ENCODE measurements at regions not wholly inside any gene's neighbourhood (a gene's known extent, or its start where the extent isn't known, plus 50 kb on each side); places are given as distances from the start of the nearest gene placed in this dataset.
"Not testable (repeated sequence)": the region's sequence is repeated elsewhere in the genome, so short reads cannot be mapped to it uniquely, and the experiment has no call there.

DNA sequence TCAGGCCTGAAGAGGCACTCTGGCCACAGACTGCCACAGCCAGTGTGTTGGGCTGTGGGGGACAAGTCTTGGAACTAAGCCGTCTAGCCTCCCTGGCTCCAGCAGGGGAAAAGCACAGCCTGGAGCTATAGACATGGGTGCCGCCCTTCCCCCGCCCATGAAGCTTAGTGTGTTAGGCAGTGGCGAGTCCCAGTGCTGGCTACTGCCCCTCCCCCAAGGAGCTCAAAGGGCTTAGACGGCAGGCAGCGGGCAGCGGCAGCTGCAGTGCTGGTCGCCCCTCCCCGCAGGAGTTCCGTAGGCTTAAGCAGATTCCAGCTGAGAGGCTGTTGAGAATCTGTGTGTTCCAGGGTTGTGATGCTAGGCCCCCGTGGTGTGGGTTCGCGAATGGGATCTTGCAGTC, 135.8 kb upstream of the RORA start:
- no peak overlapping the region for H3K27ac ChIP-seq
- H3K4me1 ChIP-seq = no peaks in the 10 kb centered on the region
- H3K9me3 ChIP-seq = peaks cover 0 to 3% (median 0%) of the 10 kb centered on the region in 4 donors
- H3K27me3 ChIP-seq = no peaks in the 10 kb centered on the region
- no peak overlapping the region for H3K4me3 ChIP-seq
- no peak for TF ChIP-seq POLR2A (IDR thresholded peaks at IDR 0.05)
- TF ChIP-seq POLR2AphosphoS5 (IDR thresholded peaks at IDR 0.05) = no peak
- TF ChIP-seq, protein P1, sequence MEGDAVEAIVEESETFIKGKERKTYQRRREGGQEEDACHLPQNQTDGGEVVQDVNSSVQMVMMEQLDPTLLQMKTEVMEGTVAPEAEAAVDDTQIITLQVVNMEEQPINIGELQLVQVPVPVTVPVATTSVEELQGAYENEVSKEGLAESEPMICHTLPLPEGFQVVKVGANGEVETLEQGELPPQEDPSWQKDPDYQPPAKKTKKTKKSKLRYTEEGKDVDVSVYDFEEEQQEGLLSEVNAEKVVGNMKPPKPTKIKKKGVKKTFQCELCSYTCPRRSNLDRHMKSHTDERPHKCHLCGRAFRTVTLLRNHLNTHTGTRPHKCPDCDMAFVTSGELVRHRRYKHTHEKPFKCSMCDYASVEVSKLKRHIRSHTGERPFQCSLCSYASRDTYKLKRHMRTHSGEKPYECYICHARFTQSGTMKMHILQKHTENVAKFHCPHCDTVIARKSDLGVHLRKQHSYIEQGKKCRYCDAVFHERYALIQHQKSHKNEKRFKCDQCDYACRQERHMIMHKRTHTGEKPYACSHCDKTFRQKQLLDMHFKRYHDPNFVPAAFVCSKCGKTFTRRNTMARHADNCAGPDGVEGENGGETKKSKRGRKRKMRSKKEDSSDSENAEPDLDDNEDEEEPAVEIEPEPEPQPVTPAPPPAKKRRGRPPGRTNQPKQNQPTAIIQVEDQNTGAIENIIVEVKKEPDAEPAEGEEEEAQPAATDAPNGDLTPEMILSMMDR (IDR thresholded peaks at IDR 0.05) = no peak
- no peak for TF ChIP-seq EP300 (IDR thresholded peaks at IDR 0.05)
- DNase-seq = no peak
- H3K36me3 ChIP-seq = no peaks in the 10 kb centered on the region
- intact Hi-C loops (cut with DNase I) = no loop called here
- WGBS, 2 donors = 38 to 59% methylated on average over 13 of the region's 13 CpGs

DNA sequence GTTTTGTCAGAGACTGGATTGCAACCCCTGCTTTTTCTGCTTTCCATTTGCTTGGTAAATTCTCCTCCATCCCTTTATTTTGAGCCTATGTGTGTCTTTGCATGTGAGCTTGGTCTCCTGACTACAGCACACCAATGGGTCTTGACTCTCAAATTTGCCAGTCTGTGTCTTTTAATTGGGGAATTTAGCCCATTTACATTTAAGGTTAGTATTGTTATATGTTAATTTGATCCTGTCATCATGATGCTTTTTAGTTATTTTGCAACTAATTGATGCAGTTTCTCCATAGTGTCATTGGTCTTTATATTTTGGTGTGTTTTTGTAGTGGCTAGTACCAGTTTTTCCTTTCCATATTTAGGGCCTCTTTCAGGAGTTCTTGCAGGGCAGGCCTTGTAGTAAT, 133.8 kb upstream of the RORA start:
- H3K27ac ChIP-seq; H3K4me3 ChIP-seq; DNase-seq; H3K36me3 ChIP-seq; H3K4me1 ChIP-seq; intact Hi-C loops (cut with DNase I); H3K9me3 ChIP-seq; H3K27me3 ChIP-seq: not testable (repeated sequence)

DNA sequence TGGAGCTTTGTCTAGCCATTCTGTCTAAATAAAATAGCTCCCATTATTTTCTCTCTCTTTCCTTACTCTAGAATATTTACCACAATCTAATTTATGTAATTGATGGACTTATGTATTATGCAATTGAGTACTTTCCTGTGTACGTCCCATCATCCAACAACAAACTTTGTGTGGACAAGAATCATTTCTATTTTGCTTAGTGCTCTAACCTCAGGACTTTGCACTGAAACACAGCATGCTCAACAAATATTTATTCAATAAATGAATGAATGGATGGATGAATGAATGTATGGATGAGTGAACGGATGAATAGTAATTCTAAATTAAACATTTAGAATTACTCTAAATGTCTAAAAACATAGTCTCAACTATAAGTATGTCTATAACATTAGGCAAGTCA, 115.2 kb upstream of the RORA start:
- 72 to 86% methylated on average over 2 of the region's 2 CpGs for WGBS, 2 donors
- no peaks in the 10 kb centered on the region for H3K36me3 ChIP-seq
- intact Hi-C loops (cut with DNase I) = no loop called here
- no peak overlapping the region for H3K4me3 ChIP-seq
- no peak overlapping the region for H3K27ac ChIP-seq
- H3K27me3 ChIP-seq = no peaks in the 10 kb centered on the region
- no peaks in the 10 kb centered on the region for H3K4me1 ChIP-seq
- TF ChIP-seq POLR2AphosphoS5 (IDR thresholded peaks at IDR 0.05) = no peak
- no peak for TF ChIP-seq POLR2A (IDR thresholded peaks at IDR 0.05)
- no peak for TF ChIP-seq EP300 (IDR thresholded peaks at IDR 0.05)
- TF ChIP-seq, protein P1 (IDR thresholded peaks at IDR 0.05) = no peak
- H3K9me3 ChIP-seq = no peaks in the 10 kb centered on the region
- no peak for DNase-seq

DNA sequence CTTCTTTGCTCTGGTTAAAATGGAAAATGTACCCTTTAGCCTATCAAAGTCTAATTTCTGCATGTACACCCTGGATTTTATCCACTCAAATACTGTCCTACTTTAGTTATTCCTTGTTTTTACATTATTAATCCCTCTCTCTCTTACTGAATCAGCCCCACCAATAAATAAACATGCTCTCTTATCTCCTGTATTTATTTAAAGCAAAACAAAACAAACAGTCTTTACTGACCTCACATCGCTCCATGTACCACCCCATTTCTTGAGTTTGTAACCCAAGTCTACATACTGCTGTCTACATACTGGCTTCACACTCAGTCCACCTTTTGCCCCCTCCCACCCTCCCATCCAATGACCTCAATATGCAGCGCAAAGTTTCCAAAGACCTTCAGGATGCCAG, 113.3 kb upstream of the RORA start:
- no peaks in the 10 kb centered on the region for H3K9me3 ChIP-seq
- no peak overlapping the region for H3K4me3 ChIP-seq
- H3K27ac ChIP-seq = no peak overlapping the region
- no peaks in the 10 kb centered on the region for H3K27me3 ChIP-seq
- no peaks in the 10 kb centered on the region for H3K4me1 ChIP-seq
- TF ChIP-seq POLR2AphosphoS5 (IDR thresholded peaks at IDR 0.05) (no peak), EP300 (IDR thresholded peaks at IDR 0.05) (no peak), POLR2A (IDR thresholded peaks at IDR 0.05) (no peak)
- TF ChIP-seq, protein P1 (IDR thresholded peaks at IDR 0.05) = no peak
- no peaks in the 10 kb centered on the region for H3K36me3 ChIP-seq
- DNase-seq = no peak
- 62 to 81% methylated on average over 2 of the region's 2 CpGs for WGBS, 2 donors
- intact Hi-C loops (cut with DNase I) = no loop called here

DNA sequence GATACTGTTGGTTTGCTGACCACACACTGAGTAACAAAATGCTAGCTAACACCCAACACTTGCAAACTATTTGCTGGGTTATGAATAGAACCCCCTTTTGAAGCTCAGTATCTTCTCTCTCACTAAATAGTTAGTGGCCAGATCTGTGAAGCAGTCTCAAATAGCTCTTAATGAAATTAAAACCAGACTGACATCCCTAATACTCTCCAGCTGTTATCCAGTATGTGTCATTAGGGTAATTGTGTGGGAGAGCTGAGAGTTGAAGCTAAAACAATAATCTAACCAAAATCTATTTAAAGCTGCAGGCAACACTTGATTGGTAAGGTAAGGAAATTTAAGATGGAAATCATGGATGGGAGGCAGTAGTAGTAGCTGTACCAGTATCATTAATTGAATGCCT, 110.4 kb upstream of the RORA start:
- no peak overlapping the region for H3K4me3 ChIP-seq
- peaks cover 0 to 4% (median 0%) of the 10 kb centered on the region in 4 donors for H3K9me3 ChIP-seq
- H3K27me3 ChIP-seq = no peaks in the 10 kb centered on the region
- intact Hi-C loops (cut with DNase I) = no loop called here
- H3K27ac ChIP-seq = no peak overlapping the region
- DNase-seq = no peak
- H3K4me1 ChIP-seq = no peaks in the 10 kb centered on the region
- H3K36me3 ChIP-seq = no peaks in the 10 kb centered on the region
- TF ChIP-seq EP300 (IDR thresholded peaks at IDR 0.05) (no peak), POLR2AphosphoS5 (IDR thresholded peaks at IDR 0.05) (no peak)
- TF ChIP-seq, protein P1 (IDR thresholded peaks at IDR 0.05) = no peak
